Hypothalamus (tissue), 51 donors: ENCODE measurements at regions not wholly inside any gene's neighbourhood (a gene's known extent, or its start where the extent isn't known, plus 50 kb on each side); places are given as distances from the start of the nearest gene placed in this dataset.

Source experiments
- DNase-seq, 51 donors: peaks; one replicate each; lab custom pipeline; 2025; lab: John Stamatoyannopoulos, UW

DNA sequence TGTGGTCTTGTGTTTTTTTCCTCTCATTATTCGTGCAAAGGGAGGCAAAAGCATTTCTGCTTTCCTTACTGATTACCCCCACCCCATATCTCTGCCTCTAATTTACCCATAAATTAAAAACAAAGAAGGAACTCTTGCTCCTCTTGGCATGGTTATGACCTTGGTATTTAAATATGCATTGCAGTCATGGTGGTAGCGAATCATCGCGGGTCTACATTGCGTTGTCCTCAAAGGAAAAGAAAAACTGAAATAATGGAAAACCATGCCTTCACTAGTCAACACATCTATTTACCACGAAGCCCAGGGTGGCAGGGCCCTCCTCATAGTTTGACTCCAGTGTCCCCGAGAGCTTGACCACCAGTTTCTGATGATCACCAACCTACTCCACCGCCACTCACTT lies 126.7 kb upstream of the PARP11 start:
- no peak for DNase-seq

DNA sequence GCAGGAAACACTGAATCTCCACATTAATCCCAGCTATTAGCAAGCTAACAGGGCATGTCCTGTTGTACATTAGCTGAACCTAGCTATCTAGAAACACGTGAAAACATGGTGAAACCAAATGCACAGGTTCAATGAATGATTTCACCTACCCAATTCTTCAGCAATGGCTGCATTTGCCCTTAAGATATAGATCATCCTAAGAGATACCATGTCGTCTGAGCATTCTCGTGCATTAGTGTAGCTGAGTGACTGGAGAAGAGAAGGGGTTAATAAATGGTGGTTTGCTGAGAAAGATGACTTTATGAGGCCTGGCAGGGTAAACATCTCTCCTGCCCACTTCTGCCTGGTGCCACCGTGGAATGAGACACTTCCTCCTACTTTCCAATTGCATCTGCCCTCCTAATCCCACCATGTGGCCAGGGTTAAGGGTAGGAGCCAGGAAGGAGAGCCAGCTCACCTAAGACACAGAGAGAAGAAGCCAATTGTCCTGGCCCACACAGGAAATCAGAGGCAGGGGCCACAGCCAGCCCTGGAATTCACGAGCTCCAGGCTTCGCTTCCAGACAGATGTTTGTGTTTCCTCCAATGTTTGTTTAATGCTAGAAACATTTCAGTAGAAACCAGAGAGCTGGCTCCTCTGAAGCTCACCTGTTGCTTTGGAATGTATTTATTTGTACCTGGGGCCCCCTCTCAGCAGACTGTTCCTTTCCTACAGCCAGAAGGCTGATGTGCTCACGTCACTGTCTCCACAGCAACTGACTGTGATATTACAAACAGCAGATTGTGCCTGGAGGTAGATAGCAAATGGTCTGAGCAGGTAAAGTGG lies 126.0 kb upstream of the PARP11 start:
- DNase-seq, result no peak

DNA sequence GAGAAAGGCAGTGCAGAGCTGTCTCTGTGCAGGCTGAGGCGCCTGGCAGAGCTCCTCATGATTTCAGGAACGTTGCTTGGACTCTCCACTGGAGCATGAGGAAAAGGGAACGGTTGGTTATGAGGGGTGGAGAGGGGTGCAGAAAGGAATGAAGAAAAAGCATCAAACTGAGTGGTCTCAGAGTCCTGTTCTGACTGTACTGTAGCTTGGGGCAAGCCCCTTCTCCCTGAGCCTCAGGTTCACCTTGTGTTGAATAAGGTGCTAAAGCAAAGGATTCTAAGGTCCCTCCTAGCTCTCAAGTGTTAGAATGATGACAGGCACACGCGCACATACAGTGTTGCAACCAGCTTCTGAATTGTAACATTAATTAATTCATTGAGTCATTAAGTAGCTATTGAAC lies 125.2 kb upstream of the PARP11 start:
- no peak for DNase-seq

DNA sequence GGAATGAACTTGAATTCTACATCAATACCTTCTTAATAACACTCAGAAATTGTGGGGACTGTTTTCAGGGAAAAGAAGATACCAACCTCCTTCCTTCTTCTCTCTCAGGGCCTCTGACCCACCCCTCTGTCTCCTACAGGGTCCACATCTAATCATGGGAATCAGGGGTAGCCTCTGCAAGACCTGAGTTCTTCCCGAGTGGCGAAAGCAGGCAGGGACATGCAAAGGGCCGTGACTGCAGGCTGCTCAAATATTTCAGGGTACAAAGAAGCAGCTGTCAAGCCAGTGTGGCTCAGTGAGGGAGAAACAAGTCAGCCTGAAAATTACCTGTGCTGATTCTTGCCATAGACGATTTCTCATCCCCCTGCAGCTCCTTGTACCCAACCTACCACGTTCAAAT lies 123.1 kb upstream of the PARP11 start:
- no peak for DNase-seq

DNA sequence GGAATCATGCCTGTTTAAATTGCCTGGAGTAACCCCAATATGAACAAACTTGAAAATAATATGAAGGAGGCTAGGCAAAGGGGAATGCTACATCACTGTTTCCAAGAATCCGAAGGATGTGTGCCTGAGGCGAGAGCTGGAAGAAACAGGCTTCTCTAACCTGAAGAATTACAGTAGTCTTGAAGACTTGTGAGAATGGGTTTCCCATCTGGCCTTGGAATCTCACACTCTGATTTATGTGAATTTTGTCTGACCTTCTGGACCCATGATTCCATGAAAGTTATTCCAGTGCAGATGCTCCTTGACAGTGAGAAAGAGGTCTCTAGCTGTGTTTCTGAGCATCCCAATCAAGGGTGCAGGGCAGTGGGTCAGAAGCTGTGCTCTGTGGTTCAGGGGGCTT lies 122.1 kb upstream of the PARP11 start:
- DNase-seq, result no peak

DNA sequence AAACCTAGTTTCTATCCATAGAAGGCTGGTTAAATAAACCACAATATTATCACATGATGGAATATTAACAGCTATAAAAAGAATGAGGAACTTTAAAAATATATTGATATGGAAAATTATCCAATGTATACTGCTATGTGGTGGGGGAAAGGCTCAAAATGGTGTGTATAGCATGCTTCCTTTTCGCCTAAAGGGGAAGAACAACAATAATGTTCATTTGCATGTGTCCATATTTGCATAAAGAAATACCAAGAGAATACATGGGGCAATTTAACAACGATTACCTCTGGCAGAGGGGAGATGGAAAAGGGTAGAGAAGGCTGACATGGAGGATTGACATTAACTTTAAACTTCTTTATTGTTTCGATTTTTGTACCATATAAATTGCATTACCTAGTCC lies 121.3 kb upstream of the PARP11 start:
- no peak for DNase-seq

DNA sequence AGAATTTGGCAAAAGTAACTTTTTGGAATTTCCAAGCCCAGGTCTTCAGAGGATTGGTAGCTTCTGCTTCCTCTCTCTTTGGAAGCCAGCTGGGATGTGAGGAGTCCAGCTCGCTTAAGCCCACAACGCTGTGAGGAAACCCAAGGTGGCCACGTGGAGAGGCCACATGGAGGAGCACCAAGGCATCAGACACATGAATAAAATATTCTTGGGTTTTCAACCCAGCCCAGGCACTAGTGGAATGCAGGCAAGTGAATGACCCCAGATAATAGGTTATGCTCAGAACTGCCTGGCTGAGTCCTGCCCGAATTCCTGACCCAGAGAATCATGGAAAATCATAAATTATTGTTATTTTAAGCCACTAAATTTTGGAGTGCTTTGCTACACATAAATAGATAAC lies 119.7 kb upstream of the PARP11 start:
- no peak for DNase-seq

DNA sequence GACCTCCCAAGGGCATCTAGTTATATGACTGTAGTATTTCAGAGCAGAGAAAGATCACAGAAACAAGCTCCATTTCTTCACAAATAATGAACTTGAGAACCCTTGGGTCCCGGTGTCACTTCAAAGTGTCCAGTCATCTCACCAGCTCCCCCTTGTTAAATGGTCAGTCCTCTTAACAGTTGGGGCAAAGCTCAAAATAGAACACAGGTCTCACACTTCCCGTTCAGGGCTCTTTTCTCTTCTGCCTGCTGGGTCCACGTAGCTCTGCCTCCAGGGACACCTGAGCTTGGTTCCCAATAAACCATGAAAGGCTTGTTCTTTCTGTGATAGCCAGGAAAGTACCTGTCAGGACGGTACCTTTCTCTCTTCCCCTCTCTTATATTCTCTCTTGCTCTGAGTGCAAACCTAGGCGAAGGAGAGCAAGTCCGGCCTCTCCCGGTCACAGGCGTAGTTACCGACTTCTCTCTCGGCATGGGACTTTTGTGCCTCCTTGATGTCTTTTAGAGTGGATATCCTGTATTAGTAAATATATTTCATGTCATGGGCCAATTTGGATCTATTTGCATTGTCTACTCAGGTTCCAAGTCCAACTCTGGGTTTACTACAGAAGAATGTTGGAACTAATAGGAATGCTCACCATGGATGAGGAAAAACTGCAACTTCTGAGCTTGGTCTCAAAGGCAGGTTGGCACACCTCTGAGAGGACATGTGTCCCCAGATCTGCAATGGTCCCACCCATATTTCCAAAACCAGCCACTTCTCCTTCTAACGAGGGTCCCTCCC lies 118.8 kb upstream of the PARP11 start:
- no peak for DNase-seq

DNA sequence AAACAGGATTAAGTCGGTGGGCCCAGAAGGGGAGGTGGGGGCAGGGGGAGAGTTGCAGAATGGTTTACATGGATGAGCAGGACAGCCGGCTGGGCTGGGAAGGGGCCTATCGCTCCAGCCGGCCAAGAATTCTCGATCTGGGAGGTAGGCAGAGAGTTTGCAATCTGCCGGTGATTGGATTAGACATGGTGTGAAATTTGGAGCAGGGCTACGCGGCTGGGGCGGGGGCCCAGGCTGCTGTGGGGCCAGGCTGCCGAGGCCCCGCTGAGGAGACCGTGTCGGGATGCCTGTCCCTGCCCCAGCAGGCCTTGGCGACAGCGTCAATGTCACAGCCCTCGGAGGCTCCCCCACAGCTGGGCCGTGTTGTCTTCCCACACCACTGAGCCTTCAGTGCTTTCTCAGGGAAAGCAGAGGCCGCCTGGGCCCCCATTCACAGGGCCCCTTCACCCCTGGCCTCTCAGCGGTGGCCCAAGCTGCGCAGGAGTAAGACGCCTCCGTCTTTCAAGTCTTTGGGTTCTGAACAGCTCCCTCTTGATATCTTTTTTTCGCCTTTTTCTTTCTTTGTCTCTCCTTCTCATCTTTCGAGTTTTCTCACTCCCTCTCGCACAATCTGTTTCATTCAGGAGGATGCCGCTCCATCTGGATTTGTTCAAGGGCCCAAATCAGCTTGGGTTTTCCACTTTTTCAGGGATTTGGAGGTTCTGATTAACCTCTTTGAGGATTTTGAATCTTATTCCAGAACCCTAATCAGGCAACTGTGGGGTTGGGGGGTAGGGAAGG lies 117.5 kb upstream of the PARP11 start:
- no peak for DNase-seq

DNA sequence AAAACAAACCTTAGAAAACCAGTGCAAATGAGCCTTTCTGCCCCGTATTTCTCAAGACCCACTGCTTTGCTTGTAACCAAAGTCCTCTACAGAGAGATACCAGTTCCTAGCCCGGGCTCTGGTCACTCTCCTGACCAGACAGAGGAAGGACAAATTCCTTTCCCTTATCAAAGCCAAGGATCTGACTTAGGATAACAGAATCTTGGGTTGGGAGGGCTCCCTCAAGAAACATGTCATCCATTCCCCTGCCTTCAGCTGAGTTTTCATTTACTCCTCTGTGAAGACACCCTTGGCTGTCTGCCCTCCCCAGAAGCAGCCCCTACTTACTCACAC lies 116.0 kb upstream of the PARP11 start:
- DNase-seq, result no peak

DNA sequence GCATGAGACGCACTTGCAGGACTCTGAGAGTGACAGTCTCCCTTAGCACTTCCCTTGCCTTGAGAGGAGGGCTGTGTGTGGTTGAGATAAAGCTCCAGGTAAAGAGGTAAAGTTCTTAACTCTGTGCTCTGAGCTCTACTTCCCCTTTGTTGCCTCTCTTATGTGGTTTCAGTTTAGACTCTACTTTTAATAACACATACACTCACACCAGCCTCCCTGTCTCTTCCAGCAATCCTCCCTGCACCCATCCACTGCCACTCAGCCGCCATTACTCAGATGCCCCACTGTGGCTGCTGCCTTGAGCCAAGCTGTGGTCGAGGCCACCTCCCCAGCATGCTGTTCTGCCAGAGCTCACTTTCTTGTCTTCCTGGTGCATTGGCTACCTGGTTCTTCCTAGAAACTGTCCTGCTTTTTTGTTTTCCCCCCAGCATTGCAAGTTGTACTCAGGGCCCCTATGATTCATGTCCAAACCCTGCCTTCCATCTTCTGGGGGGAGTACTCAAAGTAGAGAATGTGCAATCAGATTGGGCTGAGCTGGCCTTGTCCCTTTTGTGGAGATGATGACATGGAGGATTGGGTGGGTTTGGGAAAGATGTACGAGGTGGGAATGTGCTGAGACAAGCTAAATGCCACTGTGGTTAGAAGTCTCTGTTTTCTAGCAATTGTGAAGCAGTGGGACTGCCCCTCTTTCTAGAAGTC lies 115.5 kb upstream of the PARP11 start:
- DNase-seq, result no peak

DNA sequence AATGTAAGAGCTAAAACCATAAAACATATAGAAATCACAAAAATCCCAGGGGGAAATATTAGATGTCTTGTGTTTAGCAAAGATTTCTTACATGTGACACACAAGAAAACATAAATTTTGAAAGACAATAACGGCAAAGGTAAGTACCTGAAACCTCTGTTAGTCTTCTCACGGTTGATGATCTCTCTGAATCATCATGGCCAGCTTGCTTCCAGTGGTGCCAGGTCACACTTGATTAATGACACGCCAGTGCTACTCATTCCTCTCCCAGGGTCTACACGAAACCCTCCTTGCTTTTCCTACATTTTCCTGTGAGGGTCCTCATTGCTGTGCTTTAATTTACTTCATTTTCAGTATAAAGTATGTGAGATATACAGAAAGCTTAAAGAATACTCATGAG lies 114.4 kb upstream of the PARP11 start:
- DNase-seq, result no peak

DNA sequence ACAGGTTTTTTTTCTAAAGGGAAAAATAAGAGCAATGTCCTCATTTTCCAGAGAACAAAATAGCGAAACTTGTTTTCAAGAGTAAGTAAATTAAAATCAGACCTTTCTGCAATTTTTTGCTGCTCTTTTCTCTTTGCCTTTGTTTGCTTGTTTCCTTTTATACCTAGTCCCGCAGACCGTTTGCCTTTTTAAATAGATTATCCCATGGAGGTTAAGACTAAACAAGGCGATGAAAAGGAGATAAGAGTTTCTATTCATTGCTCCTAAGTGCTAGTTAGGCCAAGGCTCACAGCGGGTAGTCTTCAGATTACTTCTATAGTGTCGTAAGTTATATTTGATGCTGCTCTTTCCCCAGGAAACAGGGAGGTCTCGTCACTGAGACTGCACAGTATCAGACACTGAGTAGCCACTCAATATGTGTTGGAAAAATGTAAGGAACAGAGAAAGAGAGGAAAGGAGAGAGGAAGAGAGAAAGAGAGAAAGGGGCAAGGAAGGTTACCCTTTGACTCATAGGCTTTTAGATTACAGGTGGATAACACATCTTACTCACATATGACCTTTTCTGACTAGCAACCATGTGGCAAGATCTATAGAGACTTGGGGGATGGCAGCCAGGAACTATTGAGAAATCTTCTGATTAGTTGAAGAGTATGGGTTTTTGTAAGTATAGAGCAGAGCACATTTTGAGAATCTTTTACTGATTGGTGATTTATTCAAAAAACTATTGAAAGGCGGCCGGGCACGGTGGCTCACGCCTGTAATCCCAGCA lies 107.5 kb upstream of the PARP11 start:
- no peak for DNase-seq

DNA sequence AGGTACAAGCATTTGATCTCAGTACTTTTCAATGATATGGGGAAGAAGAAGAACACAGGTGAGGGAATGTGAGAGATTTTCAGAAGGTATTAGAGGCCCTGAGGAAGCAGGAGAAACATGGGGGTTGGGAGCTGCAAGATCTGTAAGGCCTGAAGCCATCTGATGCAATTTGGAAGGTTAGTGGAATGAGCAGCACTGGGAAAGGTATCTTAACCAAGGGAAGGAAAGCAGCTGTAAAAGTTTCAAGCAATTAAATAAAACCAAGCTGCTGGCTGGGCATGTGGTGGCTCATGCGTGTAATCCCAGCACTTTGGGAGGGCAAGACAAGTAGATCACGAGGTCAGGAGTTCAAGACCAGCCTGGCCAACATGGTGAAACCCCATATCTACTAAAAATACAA lies 104.4 kb upstream of the PARP11 start:
- DNase-seq, result no peak

DNA sequence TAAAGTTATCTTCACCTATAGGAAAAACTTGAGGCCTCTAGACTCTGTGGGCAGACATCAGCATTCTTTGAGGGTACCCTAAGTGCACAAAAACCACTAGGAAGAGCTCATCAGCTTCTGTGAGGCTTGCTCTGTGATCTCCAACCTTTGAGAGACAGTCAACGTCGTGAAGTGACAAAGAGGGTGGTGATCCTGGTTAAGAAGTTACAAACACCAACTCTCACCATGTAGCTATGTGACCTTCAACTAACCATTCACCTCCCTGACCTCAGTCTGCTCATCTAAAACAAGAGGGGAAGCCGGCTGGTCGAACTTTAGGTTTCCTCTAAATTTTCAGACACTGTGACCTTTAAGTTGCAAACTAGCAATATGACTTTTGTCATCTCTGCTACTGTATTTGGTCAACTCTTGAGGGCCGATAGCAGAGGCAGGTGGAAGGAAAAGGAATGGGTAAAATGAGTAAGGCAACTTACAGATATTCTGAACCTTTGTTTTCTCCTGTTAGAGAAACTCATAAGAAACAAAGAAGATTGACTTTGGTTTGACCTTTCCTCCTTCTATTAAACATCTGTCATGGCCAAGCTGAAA lies 103.2 kb upstream of the PARP11 start:
- no peak for DNase-seq

DNA sequence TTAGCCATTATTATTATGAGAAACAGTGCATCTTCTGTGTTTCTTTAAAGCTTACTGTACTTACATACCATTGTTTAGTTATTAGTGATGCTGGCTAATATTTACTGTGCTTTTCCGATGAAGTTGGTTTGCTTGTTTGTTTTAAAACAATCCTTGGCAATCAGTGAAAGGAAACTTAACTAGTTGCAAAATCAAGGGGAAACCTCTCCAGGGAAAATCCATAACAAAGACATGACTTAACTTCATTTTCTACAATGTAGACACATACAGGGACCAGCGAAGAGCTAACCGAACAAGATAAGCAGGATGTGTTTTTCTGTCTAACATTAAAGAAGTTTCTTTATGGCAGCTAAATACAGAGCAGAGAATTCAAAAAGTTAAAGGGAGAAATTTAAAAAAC lies 102.5 kb upstream of the PARP11 start:
- no peak for DNase-seq

DNA sequence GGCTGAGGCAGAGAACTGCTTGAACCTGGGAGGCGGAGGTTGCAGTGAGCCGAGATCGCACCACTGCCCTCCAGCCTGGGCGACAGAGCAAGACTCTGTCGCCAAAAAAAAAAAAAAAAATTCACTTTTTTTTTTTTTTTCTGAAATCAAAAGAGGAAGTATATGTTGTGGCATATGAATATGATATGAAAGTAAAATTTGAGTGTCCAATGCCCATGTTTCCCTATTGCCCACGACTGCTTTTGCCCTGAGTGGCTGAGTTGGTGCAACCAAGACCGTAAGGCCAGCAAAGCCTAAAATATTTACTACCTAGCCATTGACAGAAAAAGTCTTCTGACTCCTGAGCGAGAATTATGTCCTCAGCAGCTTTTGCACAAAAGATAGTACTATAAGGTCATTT lies 101.7 kb upstream of the PARP11 start:
- DNase-seq, result no peak

DNA sequence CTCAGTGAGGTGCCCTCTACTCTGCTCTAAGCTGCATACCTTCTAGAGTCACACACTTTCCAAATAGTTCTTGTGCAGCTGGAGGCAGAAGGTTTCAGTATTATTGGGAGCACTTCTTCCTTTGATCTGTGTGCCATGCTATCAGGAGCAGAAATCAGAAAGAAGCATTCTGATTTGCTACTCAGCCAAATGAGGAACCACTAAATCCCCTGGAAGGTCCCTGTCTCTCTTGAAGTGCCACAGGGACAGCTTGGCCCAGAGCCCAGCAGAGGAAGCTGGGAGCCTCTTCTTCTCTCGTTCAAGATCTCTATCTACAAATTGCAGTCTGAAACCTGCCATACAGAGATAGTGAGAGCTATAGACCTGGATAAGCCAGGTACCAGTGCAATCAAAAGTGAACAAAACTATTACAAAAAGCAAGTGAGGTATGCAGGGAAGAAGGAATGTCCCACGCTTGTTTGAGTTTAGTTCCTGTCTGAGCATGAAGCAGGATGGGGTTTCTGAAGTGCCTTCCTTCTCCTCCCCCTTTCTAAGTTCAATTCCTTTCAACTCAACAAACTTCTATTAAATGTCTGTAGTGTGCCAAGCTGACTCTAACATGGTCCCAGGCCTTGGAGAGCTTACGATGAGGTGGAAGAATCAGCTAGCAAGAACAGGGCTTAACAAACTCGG lies 100.9 kb upstream of the PARP11 start:
- no peak for DNase-seq

DNA sequence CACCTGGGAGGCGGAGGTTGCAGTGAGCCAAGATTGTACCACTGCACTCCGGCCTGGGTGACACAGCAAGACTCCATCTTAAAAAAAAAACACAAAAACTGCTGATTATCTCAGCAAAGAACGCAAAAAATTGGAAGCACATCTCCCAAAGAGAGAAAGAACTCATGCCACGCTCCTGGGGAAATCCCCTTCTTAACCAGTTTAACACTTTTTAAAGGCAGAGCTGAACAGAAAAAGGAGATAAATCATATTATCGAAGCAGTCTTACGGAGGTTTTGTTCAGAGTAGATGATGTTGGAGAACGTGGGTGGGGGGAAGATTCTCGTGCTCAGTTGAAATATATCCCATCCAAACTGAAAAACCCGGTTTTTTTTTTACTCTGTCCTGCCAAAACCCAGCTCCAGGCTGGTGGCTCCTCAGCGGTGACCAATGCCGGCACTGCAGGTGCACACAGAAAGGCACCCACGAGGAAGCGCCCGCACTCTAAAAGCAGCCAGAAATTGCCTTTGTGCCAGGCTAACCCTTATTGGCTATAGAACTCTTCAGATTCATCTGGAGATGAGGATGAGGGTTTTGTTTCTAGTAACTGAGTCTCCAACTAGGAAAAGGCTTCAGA lies 100.2 kb upstream of the PARP11 start:
- no peak for DNase-seq
